ENCODE measurements at regions not wholly inside any gene's neighbourhood (a gene's known extent, or its start where the extent isn't known, plus 50 kb on each side); places are given as distances from the start of the nearest gene placed in this dataset.

GRCh38 chr18:75625966-75626365 lies 198.5 kb upstream of the SMIM21 start:
- TF ChIP-seq POLR2AphosphoS5 (IDR thresholded peaks at IDR 0.05; ENCODE audit: insufficient read depth in 1 of 2, low read depth in 1 of 2) (no peak), CTCF (IDR thresholded peaks at IDR 0.05) (no peak), POLR2A (IDR thresholded peaks at IDR 0.05) (no peak)
